HuH-7.5 (cell line): ENCODE measurements at regions not wholly inside any gene's neighbourhood (a gene's known extent, or its start where the extent isn't known, plus 50 kb on each side); places are given as distances from the start of the nearest gene placed in this dataset.
"Not testable (repeated sequence)": the region's sequence is repeated elsewhere in the genome, so short reads cannot be mapped to it uniquely, and the experiment has no call there.

Experiments
- DNase-seq: peaks from one replicate; pipeline ENCODE4 v3.0.0; 2011; ENCODE audit warnings: low spot score

DNA sequence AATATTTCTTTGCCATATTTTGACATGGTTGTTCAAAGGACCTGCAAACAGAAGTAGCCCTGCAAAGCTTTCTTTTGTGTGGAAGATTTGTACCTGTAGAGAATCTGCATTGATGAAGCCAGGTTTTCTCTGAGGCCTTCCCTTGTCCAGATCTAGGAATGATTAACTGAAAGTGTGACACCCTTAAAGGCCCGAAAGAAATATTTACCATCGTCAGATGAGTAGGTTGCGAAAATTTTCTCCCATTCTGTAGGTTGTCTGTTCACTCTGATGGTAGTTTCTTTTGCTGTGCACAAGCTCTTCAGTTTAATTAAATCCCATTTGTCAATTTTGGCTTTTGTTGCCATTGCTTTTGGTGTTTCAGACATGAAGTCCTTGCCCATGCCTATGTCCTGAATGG is 439.0 kb downstream of the SMARCA1 start:
- DNase-seq, result not testable (repeated sequence)

DNA sequence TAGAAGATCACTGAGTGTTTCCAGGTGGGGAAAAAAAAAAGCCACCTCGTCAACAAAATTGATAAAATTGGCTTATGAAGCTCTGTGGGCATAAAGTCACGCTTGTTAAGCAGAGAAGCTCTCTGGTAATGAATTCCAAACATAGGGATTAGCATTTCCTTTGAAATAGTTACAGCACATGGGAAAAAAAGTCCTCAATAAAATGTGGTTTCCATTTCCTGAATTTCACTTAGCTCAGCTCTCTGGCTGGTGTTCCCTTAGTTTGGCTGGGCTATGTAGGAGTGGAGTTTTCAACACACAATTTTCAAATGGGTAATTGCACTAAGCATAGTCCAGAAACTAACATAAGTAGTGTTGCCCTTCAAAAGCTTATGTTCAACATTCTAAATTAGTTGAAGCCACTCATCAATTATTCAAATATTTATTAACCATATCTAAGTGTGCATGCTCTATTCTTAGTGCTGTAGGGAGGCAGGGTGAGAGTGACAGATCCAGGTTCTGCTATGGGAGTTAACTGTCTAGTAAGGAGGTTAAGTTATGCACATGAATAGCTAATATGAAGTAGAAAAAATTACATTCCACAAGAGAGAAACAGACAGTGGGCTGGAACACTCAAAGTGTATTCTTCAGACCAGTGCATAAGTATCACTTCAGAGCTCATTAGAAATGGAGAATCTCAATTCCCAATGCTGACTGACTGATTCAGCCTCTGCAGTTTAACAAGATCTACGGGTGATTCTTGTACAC is 445.7 kb downstream of the SMARCA1 start:
- DNase-seq, result no peak

- DNase-seq, result no peak
Measured at GRCh38 chrX:129071390-129071789, 451.9 kb downstream of the SMARCA1 start.

DNA sequence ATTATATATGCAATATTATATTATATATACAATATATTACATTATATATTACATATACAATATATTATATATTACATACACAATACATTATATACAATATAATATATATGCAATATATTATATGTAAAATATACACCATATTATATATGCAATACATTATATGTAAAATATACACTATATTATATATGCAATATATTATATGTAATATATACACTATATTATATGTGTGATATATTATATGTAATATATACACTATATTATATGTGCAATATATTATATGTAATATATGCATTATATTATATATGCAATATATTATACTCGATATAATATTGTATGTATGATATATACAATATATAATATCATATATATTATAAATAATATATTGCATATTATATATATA is 457.4 kb downstream of the SMARCA1 start:
- DNase-seq, result no peak

DNA sequence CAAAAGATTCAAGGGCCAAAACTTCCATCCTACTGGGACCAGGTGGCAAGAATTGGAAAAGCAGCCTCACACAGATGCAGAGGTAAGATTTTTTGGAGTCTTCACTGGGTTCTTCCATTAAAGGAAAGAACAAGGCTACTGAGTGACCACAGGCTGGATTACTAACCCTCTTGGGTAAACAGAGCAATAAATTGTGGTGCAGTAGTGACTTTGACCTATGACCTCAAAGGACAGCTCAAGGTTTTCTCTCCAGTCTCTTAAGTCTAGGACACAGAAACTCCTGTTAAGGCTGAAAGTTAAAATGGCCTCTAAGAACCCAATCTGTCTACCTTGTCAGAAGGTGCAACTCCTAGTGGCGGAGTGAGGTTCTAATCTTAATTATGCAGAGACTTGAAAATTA is 464.9 kb downstream of the SMARCA1 start:
- no peak for DNase-seq

DNA sequence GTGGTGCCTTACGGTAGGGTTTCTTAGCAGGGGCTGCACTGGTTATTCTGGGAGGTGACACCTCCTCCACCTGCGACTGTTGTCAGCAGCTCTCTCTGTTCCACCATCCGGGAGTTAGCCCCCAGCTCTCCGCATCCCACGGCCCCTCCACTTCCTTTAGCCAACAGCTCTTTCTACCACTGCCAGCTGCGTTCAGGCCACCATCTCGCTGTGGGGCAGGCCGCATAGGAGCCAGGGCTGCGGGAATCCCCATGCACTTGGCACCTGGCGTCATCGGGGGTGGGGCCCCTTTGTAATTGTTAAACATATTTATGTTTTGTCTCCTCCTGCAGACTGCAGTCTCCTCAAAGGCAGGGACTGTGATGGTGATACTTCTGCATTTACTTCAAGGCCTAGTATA is 480.2 kb downstream of the SMARCA1 start:
- DNase-seq, result no peak

DNA sequence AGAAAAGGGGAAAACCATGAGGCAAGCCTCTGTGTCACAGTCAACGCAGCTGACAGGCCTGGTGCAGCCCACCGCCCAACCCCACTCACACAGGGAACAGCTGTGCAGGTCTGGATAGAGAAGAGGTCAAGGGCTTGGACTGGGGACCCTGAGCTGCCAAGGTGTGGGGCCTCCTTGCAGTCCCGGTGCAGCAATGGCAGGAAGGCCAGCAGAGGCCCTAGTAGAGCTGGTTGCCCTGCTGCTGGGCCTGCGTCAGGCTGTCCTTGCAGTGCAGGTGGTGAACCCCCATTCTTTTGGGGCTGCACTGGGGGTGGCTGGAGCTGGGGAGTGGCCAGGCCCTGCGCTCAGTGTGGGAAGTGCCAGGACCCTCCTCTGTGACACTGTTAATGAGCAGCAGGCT is 482.0 kb downstream of the SMARCA1 start:
- no peak for DNase-seq

DNA sequence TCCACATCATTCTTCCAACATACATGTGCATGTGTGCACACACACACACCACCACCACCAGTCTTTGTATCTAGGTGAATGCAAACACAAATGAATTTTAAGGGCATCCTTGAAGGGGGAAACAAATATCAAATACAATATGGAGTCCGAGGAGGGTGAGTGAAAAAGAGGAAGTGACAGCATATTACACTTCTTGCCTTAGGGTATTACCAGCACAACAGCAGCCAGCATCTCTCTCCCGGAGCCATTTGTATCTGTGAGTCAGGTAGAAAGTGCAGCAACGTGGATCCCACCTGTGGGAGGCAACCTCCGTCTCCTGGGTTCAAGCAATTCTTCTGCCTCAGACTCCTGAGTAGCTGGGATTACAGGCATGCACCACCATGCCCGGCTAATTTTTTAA is 483.2 kb downstream of the SMARCA1 start:
- no peak for DNase-seq

DNA sequence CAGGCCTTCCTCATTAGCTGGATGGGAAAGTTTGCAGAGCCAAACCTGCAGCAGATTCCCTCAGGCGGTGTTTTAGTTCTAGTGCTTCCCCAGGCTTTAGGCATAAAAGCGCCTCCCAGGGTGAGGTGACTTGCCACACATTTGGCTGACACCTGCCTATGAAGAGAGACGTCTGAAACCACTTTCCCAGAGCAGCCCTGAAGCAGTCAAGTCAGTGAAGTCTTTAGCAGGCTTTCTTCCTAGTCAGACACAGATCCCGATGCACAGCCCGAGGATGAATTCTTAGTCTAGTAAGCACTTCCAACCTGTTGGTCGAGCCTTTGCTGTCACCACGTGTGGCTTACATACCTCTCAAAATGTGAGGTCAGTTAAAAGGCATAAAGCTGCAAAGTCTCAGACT is 484.1 kb downstream of the SMARCA1 start:
- no peak for DNase-seq

- no peak for DNase-seq
Measured at GRCh38 chrX:129037389-129037788, 485.9 kb downstream of the SMARCA1 start.

GRCh38 chrX:129035180-129035579 is 488.1 kb downstream of the SMARCA1 start:
- DNase-seq, result no peak

DNA sequence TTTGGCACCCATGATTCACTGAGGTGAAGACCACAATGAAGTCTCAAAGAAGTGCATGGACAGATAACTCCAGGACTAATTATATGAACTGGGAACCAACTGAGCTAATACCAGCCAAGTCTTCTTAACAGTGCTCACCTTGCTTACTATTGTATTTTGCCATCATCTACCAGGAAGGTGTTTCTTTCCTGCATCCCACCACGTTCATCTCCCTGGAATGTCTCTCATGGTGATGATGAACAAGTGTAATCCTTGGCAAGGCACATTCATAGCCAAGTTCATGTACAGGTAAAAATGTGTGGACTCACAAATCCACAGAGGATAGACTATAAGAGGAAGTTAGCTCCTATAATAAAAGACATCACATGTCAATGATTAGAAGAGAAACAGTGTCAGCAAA is 489.1 kb downstream of the SMARCA1 start:
- DNase-seq, result no peak

GRCh38 chrX:129026202-129026601 is 497.1 kb downstream of the SMARCA1 start:
- DNase-seq, result no peak

GRCh38 chrX:129025376-129025775 is 497.9 kb downstream of the SMARCA1 start:
- DNase-seq, result no peak

DNA sequence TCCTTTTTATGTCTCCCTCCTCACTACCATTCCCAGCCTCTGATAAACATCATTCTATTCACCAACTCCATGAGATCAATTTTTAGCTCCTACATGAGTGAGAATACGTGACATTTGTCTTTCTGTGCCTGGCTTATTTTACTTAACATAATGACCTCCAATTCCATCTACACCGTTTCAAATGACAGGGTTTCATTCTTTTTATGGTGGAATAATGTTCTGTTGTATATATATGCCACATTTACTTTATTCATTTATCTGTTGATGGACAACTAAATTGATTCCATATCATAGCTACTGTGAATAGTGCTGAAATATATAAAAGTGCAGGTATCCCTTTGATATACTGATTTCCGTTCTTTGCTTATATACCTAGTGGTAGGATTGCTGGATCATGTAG is 503.9 kb downstream of the SMARCA1 start:
- no peak for DNase-seq

DNA sequence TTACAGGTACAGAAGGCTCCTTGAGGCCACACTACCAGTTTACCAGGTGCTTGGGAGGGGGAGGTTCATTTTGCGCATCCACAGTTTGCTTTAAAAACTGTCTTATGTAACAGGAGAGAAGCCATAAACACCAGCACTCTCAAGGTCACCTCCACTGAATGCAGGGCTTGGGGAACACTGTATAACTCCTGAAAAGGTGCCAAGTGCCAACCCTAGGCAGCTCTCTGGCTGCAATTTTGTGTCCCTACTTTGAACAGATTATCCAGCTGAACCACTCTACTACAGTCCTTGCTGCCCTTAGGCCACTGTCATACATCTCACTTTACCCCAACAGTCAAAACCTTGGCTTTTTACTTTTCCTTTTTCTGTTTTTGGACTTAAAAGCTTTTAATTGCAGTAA is 507.9 kb downstream of the SMARCA1 start:
- no peak for DNase-seq

- DNase-seq, result no peak
Measured at GRCh38 chrX:129013574-129013973, 509.7 kb downstream of the SMARCA1 start.

GRCh38 chrX:129007631-129008030 is 515.7 kb downstream of the SMARCA1 start:
- DNase-seq, result no peak

DNA sequence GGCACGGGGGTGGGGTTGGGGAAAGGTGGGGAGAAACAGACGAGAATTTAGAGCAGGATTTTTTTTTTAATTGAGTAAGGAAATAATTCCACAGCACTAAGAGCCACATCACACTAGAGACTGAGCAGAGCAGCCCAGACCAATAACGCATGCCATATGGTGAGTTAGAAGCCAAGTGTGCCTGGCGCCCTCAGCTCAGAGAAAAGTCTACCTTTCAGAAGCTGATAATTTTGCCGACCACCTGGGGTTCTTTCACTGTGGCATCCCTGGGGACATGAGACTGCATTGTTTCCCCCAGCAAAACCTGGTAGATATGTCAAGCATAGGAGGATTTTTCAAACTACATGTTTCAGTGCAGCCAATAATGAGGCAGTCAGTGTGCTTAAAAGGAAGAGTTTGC is 516.8 kb downstream of the SMARCA1 start:
- no peak for DNase-seq

DNA sequence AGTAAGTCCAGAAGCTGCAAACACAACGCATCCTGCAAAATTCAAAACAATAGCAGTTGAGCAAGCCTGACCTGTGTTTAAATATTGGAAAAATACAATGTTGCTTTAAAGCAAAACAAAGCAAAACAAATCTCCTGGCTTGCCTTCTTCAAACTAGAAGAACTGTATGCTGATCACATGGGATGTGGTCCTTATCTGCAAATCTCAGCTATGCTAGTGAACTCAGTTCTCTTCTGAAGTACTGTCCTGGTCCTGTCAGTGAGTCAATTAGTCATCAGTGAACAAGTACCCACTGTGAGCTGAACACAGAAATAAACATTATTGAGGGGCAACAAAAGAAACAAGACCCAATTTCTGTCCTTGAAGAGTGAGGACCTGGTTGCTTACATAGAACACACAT is 522.5 kb downstream of the SMARCA1 start:
- no peak for DNase-seq

DNA sequence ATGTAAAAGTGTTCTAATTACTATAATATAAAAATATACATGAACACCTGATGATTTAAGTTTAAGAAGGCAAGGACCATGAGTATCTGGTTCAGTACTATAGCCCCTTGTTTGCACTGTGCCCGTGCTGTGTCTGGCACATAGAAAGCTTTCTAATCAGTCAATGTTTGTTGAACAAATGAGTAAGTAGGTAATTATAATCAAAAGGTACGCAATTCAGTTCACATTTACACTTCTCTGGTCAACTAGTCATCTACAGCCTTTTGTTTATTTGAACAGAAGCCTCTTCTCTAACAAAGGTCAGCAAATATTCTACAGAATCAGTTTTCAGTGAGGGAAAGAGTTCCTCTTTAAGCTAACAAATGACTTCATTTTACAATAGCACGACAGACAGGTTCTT is 523.3 kb downstream of the SMARCA1 start:
- DNase-seq, result no peak

DNA sequence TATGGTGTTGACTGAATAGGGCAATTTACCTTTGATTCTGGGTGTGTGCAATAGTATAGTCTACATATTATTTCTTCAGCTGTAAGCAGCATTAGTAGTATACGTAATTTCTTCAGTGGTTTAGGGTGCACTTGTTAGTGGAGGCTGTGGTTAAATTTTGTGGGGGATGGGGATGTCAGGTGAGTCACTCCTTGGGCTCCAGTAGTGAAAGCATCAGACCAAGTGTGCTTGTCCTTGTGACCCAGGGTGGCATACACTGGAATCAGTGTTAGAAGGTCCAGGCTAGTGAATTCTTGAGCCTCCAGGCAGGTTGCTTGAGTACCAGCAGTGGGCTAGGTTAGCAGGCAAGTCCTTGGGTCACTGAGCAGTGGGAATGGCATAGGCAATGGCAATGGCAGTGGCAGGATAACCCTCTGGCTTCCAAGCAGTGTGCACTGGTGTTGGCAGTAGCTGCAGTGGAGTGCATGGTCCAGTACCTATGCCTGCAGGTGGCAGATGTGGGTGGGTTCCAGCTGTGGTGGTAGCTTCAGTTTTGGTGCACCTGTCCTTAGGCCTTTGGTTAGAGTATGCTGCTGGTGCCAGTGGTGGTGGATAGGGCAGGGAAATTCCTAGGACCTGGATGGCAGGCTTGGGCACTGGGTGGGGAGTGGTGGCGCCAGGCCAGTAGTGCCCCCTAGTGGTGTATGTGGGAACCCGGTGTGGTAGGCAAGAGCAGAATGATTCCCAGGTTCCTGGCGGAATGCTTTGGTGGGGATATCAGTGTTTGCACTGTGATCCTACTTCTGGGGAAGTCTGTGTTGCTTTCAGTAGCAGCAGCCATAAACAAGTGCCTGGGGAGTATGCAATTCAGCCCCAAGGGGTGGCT is 531.0 kb downstream of the SMARCA1 start:
- DNase-seq, result no peak

GRCh38 chrX:128975745-128976144 is 547.5 kb downstream of the SMARCA1 start:
- DNase-seq, result peak; percentile 16

DNA sequence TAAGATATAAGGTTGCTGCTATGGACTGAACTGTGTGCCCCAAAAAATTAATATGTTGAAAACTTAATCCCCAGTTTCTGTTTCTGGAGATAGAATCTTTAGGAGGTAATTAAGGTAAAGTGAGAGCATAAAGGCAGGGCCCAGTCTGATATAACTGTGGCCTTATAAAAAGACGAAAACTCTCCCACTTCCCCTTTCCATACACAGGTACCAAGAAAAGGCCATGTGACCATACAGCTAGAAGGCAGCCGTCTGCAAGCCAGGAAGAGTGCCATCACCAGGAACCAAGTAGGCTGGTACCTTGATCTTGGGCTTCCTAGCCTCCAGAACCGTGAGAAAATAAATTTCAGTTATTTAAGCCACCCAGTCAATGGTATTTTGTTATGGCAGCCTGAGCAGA is 550.3 kb downstream of the SMARCA1 start:
- DNase-seq, result no peak
